ENCODE measurements at regions not wholly inside any gene's neighbourhood (a gene's known extent, or its start where the extent isn't known, plus 50 kb on each side); places are given as distances from the start of the nearest gene placed in this dataset.
"Not testable (repeated sequence)": the region's sequence is repeated elsewhere in the genome, so short reads cannot be mapped to it uniquely, and the experiment has no call there.

- H3K36me3 ChIP-seq (ENCODE audit: low read depth, missing control alignments); H3K27ac ChIP-seq; H3K27me3 ChIP-seq; DNase-seq; H3K4me1 ChIP-seq; H3K4me3 ChIP-seq; H3K9me3 ChIP-seq; intact Hi-C loops (cut with DNase I; ENCODE audit: low total_unique reads): not testable (repeated sequence)
- 90 to 93% methylated on average over 1 of the region's 7 CpGs for WGBS, 2 donors
Measured at GRCh38 chr9:67417341-67417983, 425.1 kb upstream of the SPATA31A3 start.

- H3K27me3 ChIP-seq; H3K36me3 ChIP-seq (ENCODE audit: low read depth, missing control alignments); H3K9me3 ChIP-seq; H3K4me3 ChIP-seq; DNase-seq; H3K27ac ChIP-seq; H3K4me1 ChIP-seq; intact Hi-C loops (cut with DNase I; ENCODE audit: low total_unique reads): not testable (repeated sequence)
- 88 to 96% methylated on average over 2 to 3 of the region's 6 CpGs for WGBS, 2 donors
Measured at GRCh38 chr9:67416639-67417038, 424.3 kb upstream of the SPATA31A3 start.

- DNase-seq; intact Hi-C loops (cut with DNase I; ENCODE audit: low total_unique reads): not testable (repeated sequence)
- WGBS, 2 donors = 69 to 76% methylated on average over 1 to 3 of the region's 7 CpGs
Measured at GRCh38 chr9:67410606-67411220, 418.4 kb upstream of the SPATA31A3 start.

GRCh38 chr9:67403739-67404138 lies 411.4 kb upstream of the SPATA31A3 start:
- H3K4me1 ChIP-seq; H3K36me3 ChIP-seq (ENCODE audit: low read depth, missing control alignments); H3K9me3 ChIP-seq; H3K4me3 ChIP-seq; DNase-seq; H3K27me3 ChIP-seq; intact Hi-C loops (cut with DNase I; ENCODE audit: low total_unique reads); H3K27ac ChIP-seq: not testable (repeated sequence)
- no CpG with 5 or more reads among the region's 4 CpGs for WGBS, 2 donors

More at GRCh38 chr9:67410606-67411220, 418.4 kb upstream of the SPATA31A3 start:
- H3K4me1 ChIP-seq; H3K27ac ChIP-seq; H3K9me3 ChIP-seq; H3K36me3 ChIP-seq (ENCODE audit: low read depth, missing control alignments); H3K4me3 ChIP-seq; H3K27me3 ChIP-seq: not testable (repeated sequence)

GRCh38 chr9:67397731-67398130 lies 405.4 kb upstream of the SPATA31A3 start:
- H3K4me3 ChIP-seq; H3K27ac ChIP-seq; H3K36me3 ChIP-seq (ENCODE audit: low read depth, missing control alignments); DNase-seq; intact Hi-C loops (cut with DNase I; ENCODE audit: low total_unique reads); H3K27me3 ChIP-seq; H3K9me3 ChIP-seq; H3K4me1 ChIP-seq: not testable (repeated sequence)
- WGBS, 2 donors = 82 to 93% methylated on average over 2 of the region's 2 CpGs

GRCh38 chr9:67394782-67395181 lies 402.4 kb upstream of the SPATA31A3 start:
- DNase-seq; H3K36me3 ChIP-seq (ENCODE audit: low read depth, missing control alignments); intact Hi-C loops (cut with DNase I; ENCODE audit: low total_unique reads); H3K9me3 ChIP-seq; H3K4me3 ChIP-seq; H3K27ac ChIP-seq; H3K27me3 ChIP-seq; H3K4me1 ChIP-seq: not testable (repeated sequence)
- WGBS, 2 donors = no CpG with 5 or more reads among the region's 5 CpGs

GRCh38 chr9:67394038-67394437 lies 401.7 kb upstream of the SPATA31A3 start:
- intact Hi-C loops (cut with DNase I; ENCODE audit: low total_unique reads); DNase-seq; H3K4me1 ChIP-seq; H3K27me3 ChIP-seq; H3K9me3 ChIP-seq; H3K36me3 ChIP-seq (ENCODE audit: low read depth, missing control alignments); H3K4me3 ChIP-seq; H3K27ac ChIP-seq: not testable (repeated sequence)
- no CpG with 5 or more reads among the region's 4 CpGs for WGBS, 2 donors

- no CpG with 5 or more reads among the region's 2 CpGs for WGBS, 2 donors
- H3K4me1 ChIP-seq; H3K36me3 ChIP-seq (ENCODE audit: low read depth, missing control alignments); H3K27me3 ChIP-seq; DNase-seq; H3K4me3 ChIP-seq; intact Hi-C loops (cut with DNase I; ENCODE audit: low total_unique reads); H3K9me3 ChIP-seq; H3K27ac ChIP-seq: not testable (repeated sequence)
Measured at GRCh38 chr9:67369664-67370063, 377.3 kb upstream of the SPATA31A3 start.

- not testable (repeated sequence) for H3K4me3 ChIP-seq, DNase-seq
Measured at GRCh38 chr9:67362325-67362724, 370.0 kb upstream of the SPATA31A3 start.

GRCh38 chr9:67353961-67354360 lies 361.6 kb upstream of the SPATA31A3 start:
- H3K4me3 ChIP-seq; H3K27ac ChIP-seq; H3K9me3 ChIP-seq; H3K4me1 ChIP-seq; DNase-seq; H3K27me3 ChIP-seq; H3K36me3 ChIP-seq (ENCODE audit: low read depth, missing control alignments); intact Hi-C loops (cut with DNase I; ENCODE audit: low total_unique reads): not testable (repeated sequence)
- no CpG with 5 or more reads among the region's 4 CpGs for WGBS, 2 donors

More at GRCh38 chr9:67362325-67362724, 370.0 kb upstream of the SPATA31A3 start:
- H3K4me1 ChIP-seq; H3K36me3 ChIP-seq (ENCODE audit: low read depth, missing control alignments); H3K9me3 ChIP-seq; H3K27me3 ChIP-seq; H3K27ac ChIP-seq; intact Hi-C loops (cut with DNase I; ENCODE audit: low total_unique reads): not testable (repeated sequence)
- no CpG with 5 or more reads among the region's 7 CpGs for WGBS, 2 donors

GRCh38 chr9:67349424-67349759 lies 357.0 kb upstream of the SPATA31A3 start:
- H3K9me3 ChIP-seq; H3K36me3 ChIP-seq (ENCODE audit: low read depth, missing control alignments); H3K27me3 ChIP-seq; H3K4me3 ChIP-seq; intact Hi-C loops (cut with DNase I; ENCODE audit: low total_unique reads); DNase-seq; H3K4me1 ChIP-seq; H3K27ac ChIP-seq: not testable (repeated sequence)
- WGBS, 2 donors = no CpG with 5 or more reads among the region's 2 CpGs

- H3K27ac ChIP-seq; H3K4me3 ChIP-seq; intact Hi-C loops (cut with DNase I; ENCODE audit: low total_unique reads); DNase-seq; H3K36me3 ChIP-seq (ENCODE audit: low read depth, missing control alignments); H3K27me3 ChIP-seq; H3K4me1 ChIP-seq; H3K9me3 ChIP-seq: not testable (repeated sequence)
- no CpG with 5 or more reads among the region's 2 CpGs for WGBS, 2 donors
Measured at GRCh38 chr9:67348562-67349423, 356.4 kb upstream of the SPATA31A3 start.
